K562 (cell line): ENCODE measurements at regions not wholly inside any gene's neighbourhood (a gene's known extent, or its start where the extent isn't known, plus 50 kb on each side); places are given as distances from the start of the nearest gene placed in this dataset.
A peak's percentile ranks its signal among the peaks of the same experiment; 100 is the strongest.

Source experiments
- BDP1 ChIP-seq: IDR thresholded peaks from 3 replicates; pipeline ENCODE4 v1.6.1; 2011; ENCODE audit not compliant: insufficient read length, insufficient read depth
- C11orf30 ChIP-seq: fragments of 450-650 bp; IDR thresholded peaks from 2 replicates; pipeline ENCODE4 v1.6.1; 2016; ENCODE audit warnings: low read depth, mild to moderate bottlenecking
- E2F3 ChIP-seq: fragments of 250-450 bp; sonication (Bioruptor Pico); IDR thresholded peaks from 2 replicates; pipeline ENCODE4 v1.4.0; 2020; ENCODE audit warnings: mild to moderate bottlenecking
- E2F5 ChIP-seq: sonication (generic); formaldehyde crosslinking; IDR thresholded peaks from 2 replicates; pipeline ENCODE4 v1.8.0; 2022; ENCODE audit warnings: mild to moderate bottlenecking, missing genetic modification reagents
- ESRRB ChIP-seq: fragments of 250-450 bp; sonication (Bioruptor Pico); IDR thresholded peaks from 2 replicates; pipeline ENCODE4 v1.5.0; 2020; ENCODE audit warnings: mild to moderate bottlenecking, moderate library complexity, borderline replicate concordance
- NR2F6 ChIP-seq: fragments of 450-650 bp; formaldehyde crosslinking; IDR thresholded peaks from 2 replicates; pipeline ENCODE4 v1.4.0; 2020; ENCODE audit warnings: mild to moderate bottlenecking
- SIN3B ChIP-seq: fragments of 450-650 bp; IDR thresholded peaks from 2 replicates; pipeline ENCODE4 v1.6.1; 2017; ENCODE audit warnings: low read depth, mild to moderate bottlenecking, moderate library complexity
- STAT5A ChIP-seq: IDR thresholded peaks from 2 replicates; pipeline ENCODE4 v1.6.1; 2012; ENCODE audit warnings: low read length, inconsistent platforms, borderline replicate concordance
- TARDBP ChIP-seq: fragments of 450-650 bp; IDR thresholded peaks from 2 replicates; pipeline ENCODE4 v1.6.1; 2016
- TSHZ1 ChIP-seq: fragments of 250-450 bp; sonication (Bioruptor Pico); IDR thresholded peaks from 2 replicates; pipeline ENCODE4 v1.4.0; 2020; ENCODE audit warnings: mild to moderate bottlenecking, moderate library complexity
- ZBTB2 ChIP-seq: fragments of 450-650 bp; IDR thresholded peaks from 2 replicates; pipeline ENCODE4 v1.6.1; 2016; ENCODE audit warnings: antibody characterized with exemption
- ZKSCAN1 ChIP-seq: fragments of 150-350 bp; IDR thresholded peaks from 2 replicates; pipeline ENCODE4 v1.6.1; 2016; ENCODE audit warnings: low read depth, low read length
- ZKSCAN3 ChIP-seq: fragments of 250-450 bp; sonication (Bioruptor Pico); IDR thresholded peaks from 2 replicates; pipeline ENCODE4 v1.4.0; 2020
- ZNF282 ChIP-seq: sonication (generic); formaldehyde crosslinking; IDR thresholded peaks from 2 replicates; pipeline ENCODE4 v1.8.1; 2023; ENCODE audit warnings: missing genetic modification reagents
- ZNF41 ChIP-seq: fragments of 250-450 bp; sonication (Bioruptor Pico); conservative IDR thresholded peaks from 2 replicates; pipeline ENCODE4 v1.4.0; 2020; ENCODE audit warnings: mild to moderate bottlenecking
- ZNF511 ChIP-seq: sonication (generic); formaldehyde crosslinking; IDR thresholded peaks from 2 replicates; pipeline ENCODE4 v1.8.0; 2022; ENCODE audit warnings: mild to moderate bottlenecking, missing genetic modification reagents
- ZNF589 ChIP-seq: fragments of 200-800 bp; sonication (Bioruptor generic); IDR thresholded peaks from 2 replicates; pipeline ENCODE4 v1.6.1; 2016; ENCODE audit warnings: low read depth, missing genetic modification characterization, missing compliant biosample characterization
- TF ChIP-seq, protein P1 (sequence below): fragments of 250-450 bp; sonication (Bioruptor Pico); IDR thresholded peaks from 2 replicates; pipeline ENCODE4 v1.5.0; 2021; ENCODE audit warnings: mild to moderate bottlenecking, borderline replicate concordance
- TF ChIP-seq, protein P2 (sequence below): fragments of 450-650 bp; IDR thresholded peaks from 2 replicates; pipeline ENCODE4 v1.6.1; 2014; ENCODE audit warnings: low read depth, mild to moderate bottlenecking, moderate library complexity, borderline replicate concordance

- TF ChIP-seq, protein P1, sequence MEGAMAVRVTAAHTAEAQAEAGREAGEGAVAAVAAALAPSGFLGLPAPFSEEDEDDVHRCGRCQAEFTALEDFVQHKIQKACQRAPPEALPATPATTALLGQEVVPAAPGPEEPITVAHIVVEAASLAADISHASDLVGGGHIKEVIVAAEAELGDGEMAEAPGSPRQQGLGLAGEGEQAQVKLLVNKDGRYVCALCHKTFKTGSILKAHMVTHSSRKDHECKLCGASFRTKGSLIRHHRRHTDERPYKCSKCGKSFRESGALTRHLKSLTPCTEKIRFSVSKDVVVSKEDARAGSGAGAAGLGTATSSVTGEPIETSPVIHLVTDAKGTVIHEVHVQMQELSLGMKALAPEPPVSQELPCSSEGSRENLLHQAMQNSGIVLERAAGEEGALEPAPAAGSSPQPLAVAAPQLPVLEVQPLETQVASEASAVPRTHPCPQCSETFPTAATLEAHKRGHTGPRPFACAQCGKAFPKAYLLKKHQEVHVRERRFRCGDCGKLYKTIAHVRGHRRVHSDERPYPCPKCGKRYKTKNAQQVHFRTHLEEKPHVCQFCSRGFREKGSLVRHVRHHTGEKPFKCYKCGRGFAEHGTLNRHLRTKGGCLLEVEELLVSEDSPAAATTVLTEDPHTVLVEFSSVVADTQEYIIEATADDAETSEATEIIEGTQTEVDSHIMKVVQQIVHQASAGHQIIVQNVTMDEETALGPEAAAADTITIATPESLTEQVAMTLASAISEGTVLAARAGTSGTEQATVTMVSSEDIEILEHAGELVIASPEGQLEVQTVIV (CRISPR knock-in tag), result no peak
- TF ChIP-seq ZBTB2 (no peak), ESRRB (no peak), ZNF589 (CRISPR knock-in tag) (no peak), ZNF511 (peak; percentile 56; the same call in 1 of the 2 replicates), C11orf30 (no peak), ZNF282 (no peak), ZKSCAN3 (CRISPR knock-in tag) (no peak), E2F5 (CRISPR knock-in tag) (no peak), BDP1 (no peak), SIN3B (no peak), ZKSCAN1 (no peak), NR2F6 (CRISPR knock-in tag) (no peak), ZNF41 (CRISPR knock-in tag) (no peak), E2F3 (CRISPR knock-in tag) (no peak), TSHZ1 (CRISPR knock-in tag) (no peak), STAT5A (no peak), TARDBP (no peak)
- TF ChIP-seq, protein P2, sequence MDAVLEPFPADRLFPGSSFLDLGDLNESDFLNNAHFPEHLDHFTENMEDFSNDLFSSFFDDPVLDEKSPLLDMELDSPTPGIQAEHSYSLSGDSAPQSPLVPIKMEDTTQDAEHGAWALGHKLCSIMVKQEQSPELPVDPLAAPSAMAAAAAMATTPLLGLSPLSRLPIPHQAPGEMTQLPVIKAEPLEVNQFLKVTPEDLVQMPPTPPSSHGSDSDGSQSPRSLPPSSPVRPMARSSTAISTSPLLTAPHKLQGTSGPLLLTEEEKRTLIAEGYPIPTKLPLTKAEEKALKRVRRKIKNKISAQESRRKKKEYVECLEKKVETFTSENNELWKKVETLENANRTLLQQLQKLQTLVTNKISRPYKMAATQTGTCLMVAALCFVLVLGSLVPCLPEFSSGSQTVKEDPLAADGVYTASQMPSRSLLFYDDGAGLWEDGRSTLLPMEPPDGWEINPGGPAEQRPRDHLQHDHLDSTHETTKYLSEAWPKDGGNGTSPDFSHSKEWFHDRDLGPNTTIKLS, result no peak
Observed at GRCh38 chr7:106775975-106776607, 89.0 kb upstream of the PIK3CG start (continued).
